ENCODE measurements at regions not wholly inside any gene's neighbourhood (a gene's known extent, or its start where the extent isn't known, plus 50 kb on each side); places are given as distances from the start of the nearest gene placed in this dataset.

DNA sequence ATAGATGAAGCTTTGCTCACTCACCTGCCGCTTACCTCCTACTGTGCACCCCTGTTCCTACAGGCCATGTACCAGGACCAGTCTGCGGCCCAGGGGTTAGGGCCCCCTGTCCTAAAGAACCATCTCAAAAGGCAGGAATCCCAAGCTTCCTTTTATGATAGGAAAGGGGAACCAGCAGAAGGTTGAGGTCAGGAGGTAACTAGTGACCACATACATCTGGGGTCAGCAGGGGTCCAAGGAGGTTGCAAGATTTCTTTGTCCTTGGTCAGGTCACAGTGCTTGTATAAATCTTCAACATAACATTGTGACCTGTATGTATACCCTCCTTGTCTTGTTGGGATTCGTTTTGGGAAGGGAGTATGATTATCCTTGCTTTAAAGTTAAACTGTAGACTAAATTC, 73.8 kb downstream of the OAT start:
- ChIA-PET SMC1A (ENCODE audit: uncharacterized antibody, unreplicated experiment) (interaction anchor here (0.6 kb wide), 1 partner anchor 433 kb away, joined by 3 read pairs; no protein-coding TSS in a partner anchor), POLR2A (no interaction called here), CTCF (no interaction called here), RAD21 (ENCODE audit: unreplicated experiment) (no interaction called here)
- ATAC-seq (no peak), FAIRE-seq (no peak), DNase-seq (ENCODE audit: low read depth, low spot score) (no peak)
- WGBS (ENCODE audit: insufficient coverage, insufficient replicate concordance, low lambda C conversion rate, missing lambda C conversion rate) = 36% methylated on average over 3 of the region's 3 CpGs
- in situ Hi-C loops (cut with MboI) = no loop called here
- Histone ChIP-seq H2AFZ (ENCODE audit: control insufficient read depth, low read depth, low read length) (no peak overlapping the region), H3K27ac (ENCODE audit: control insufficient read depth, insufficient read depth) (no peak overlapping the region), H3K36me3 (ENCODE audit: control insufficient read depth in 2 of 2, insufficient read depth in 2 of 2, low read length in 1 of 2) (no peaks in the 10 kb centered on the region), H3K79me2 (ENCODE audit: control insufficient read depth, insufficient read depth, low read length) (no peaks in the 10 kb centered on the region), H3K4me1 (ENCODE audit: control insufficient read depth, insufficient read depth, low read length) (peaks cover 18% of the 10 kb centered on the region), H3K27me3 (replicated peaks in 1 of 2; ENCODE audit: control insufficient read depth in 2 of 2, insufficient read depth in 2 of 2, low read length in 1 of 2) (no peaks in the 10 kb centered on the region), H4K20me1 (ENCODE audit: control insufficient read depth, insufficient read depth) (no peaks in the 10 kb centered on the region), H3K9me3 (replicated peaks; ENCODE audit: control insufficient read depth, insufficient read depth, low read length) (no peaks in the 10 kb centered on the region), H3K9ac (ENCODE audit: control insufficient read depth, insufficient read depth, low read length) (no peak overlapping the region), H3K4me2 (ENCODE audit: control insufficient read depth, insufficient read depth) (no peak overlapping the region), H3K4me3 (no peak overlapping the region)
- no TSS peak for BruUV-seq (replicated peaks)
- intact Hi-C loops (cut with micrococcal nuclease; ENCODE audit: unreplicated experiment) = no loop called here
- TF ChIP-seq TAF1 (IDR thresholded peaks at IDR 0.05; ENCODE audit: borderline replicate concordance, low read depth, low read length) (no peak), BCL11A (IDR thresholded peaks at IDR 0.05; ENCODE audit: low read depth, low read length) (no peak), IKZF1 (conservative IDR thresholded peaks at IDR 0.05) (no peak), CHD2 (IDR thresholded peaks at IDR 0.05; ENCODE audit: borderline replicate concordance, low read depth, low read length) (no peak), SMAD1 (IDR thresholded peaks at IDR 0.05; ENCODE audit: low read depth, partially characterized antibody) (no peak), RBBP5 (conservative IDR thresholded peaks at IDR 0.05) (no peak), ZNF24 (IDR thresholded peaks at IDR 0.05) (no peak), MEF2A (IDR thresholded peaks at IDR 0.05; ENCODE audit: insufficient read depth, low read depth, low read length) (no peak), DPF2 (IDR thresholded peaks at IDR 0.05) (no peak), ZNF207 (IDR thresholded peaks at IDR 0.05; ENCODE audit: borderline replicate concordance) (no peak), JUNB (IDR thresholded peaks at IDR 0.05) (no peak), SMAD5 (IDR thresholded peaks at IDR 0.05; ENCODE audit: low read depth) (no peak), MTA3 (IDR thresholded peaks at IDR 0.05; ENCODE audit: borderline replicate concordance, low read length) (no peak), ATF7 (IDR thresholded peaks at IDR 0.05; ENCODE audit: low read depth) (no peak), SRF (IDR thresholded peaks at IDR 0.05; ENCODE audit: low read depth in 2 of 2, low read length in 2 of 2) (no peak)
- TF ChIP-seq, protein P1, sequence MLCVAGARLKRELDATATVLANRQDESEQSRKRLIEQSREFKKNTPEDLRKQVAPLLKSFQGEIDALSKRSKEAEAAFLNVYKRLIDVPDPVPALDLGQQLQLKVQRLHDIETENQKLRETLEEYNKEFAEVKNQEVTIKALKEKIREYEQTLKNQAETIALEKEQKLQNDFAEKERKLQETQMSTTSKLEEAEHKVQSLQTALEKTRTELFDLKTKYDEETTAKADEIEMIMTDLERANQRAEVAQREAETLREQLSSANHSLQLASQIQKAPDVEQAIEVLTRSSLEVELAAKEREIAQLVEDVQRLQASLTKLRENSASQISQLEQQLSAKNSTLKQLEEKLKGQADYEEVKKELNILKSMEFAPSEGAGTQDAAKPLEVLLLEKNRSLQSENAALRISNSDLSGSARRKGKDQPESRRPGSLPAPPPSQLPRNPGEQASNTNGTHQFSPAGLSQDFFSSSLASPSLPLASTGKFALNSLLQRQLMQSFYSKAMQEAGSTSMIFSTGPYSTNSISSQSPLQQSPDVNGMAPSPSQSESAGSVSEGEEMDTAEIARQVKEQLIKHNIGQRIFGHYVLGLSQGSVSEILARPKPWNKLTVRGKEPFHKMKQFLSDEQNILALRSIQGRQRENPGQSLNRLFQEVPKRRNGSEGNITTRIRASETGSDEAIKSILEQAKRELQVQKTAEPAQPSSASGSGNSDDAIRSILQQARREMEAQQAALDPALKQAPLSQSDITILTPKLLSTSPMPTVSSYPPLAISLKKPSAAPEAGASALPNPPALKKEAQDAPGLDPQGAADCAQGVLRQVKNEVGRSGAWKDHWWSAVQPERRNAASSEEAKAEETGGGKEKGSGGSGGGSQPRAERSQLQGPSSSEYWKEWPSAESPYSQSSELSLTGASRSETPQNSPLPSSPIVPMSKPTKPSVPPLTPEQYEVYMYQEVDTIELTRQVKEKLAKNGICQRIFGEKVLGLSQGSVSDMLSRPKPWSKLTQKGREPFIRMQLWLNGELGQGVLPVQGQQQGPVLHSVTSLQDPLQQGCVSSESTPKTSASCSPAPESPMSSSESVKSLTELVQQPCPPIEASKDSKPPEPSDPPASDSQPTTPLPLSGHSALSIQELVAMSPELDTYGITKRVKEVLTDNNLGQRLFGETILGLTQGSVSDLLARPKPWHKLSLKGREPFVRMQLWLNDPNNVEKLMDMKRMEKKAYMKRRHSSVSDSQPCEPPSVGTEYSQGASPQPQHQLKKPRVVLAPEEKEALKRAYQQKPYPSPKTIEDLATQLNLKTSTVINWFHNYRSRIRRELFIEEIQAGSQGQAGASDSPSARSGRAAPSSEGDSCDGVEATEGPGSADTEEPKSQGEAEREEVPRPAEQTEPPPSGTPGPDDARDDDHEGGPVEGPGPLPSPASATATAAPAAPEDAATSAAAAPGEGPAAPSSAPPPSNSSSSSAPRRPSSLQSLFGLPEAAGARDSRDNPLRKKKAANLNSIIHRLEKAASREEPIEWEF (IDR thresholded peaks at IDR 0.05; ENCODE audit: insufficient replicate concordance, low read depth, low read length) = no peak
- TF ChIP-seq, protein P2, sequence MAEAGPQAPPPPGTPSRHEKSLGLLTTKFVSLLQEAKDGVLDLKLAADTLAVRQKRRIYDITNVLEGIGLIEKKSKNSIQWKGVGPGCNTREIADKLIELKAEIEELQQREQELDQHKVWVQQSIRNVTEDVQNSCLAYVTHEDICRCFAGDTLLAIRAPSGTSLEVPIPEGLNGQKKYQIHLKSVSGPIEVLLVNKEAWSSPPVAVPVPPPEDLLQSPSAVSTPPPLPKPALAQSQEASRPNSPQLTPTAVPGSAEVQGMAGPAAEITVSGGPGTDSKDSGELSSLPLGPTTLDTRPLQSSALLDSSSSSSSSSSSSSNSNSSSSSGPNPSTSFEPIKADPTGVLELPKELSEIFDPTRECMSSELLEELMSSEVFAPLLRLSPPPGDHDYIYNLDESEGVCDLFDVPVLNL (IDR thresholded peaks at IDR 0.05; ENCODE audit: low read depth, low read length) = no peak
- TF ChIP-seq, protein P3, sequence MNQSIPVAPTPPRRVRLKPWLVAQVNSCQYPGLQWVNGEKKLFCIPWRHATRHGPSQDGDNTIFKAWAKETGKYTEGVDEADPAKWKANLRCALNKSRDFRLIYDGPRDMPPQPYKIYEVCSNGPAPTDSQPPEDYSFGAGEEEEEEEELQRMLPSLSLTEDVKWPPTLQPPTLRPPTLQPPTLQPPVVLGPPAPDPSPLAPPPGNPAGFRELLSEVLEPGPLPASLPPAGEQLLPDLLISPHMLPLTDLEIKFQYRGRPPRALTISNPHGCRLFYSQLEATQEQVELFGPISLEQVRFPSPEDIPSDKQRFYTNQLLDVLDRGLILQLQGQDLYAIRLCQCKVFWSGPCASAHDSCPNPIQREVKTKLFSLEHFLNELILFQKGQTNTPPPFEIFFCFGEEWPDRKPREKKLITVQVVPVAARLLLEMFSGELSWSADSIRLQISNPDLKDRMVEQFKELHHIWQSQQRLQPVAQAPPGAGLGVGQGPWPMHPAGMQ (IDR thresholded peaks at IDR 0.05; ENCODE audit: borderline replicate concordance) = no peak

Data from GM12878 (cell line).